Neural progenitor cell (in vitro differentiated cells): ENCODE measurements at regions not wholly inside any gene's neighbourhood (a gene's known extent, or its start where the extent isn't known, plus 50 kb on each side); places are given as distances from the start of the nearest gene placed in this dataset.
A peak's percentile ranks its signal among the peaks of the same experiment; 100 is the strongest.

Experiments
- DNase-seq: peaks from one replicate; pipeline ENCODE4 v3.0.0-alpha.2; 2016; ENCODE audit warnings: low spot score
- H2AFZ ChIP-seq: fragments of 200-600 bp; sonication (generic); replicated peaks from 2 replicates; pipeline ENCODE4 v1.6.1; 2016; ENCODE audit warnings: antibody characterized with exemption
- H3F3A ChIP-seq: fragments of 200-600 bp; sonication (generic); 2 replicates; pipeline ENCODE4 v1.6.1; 2016; ENCODE audit warnings: antibody characterized with exemption, low read depth
- H3K27ac ChIP-seq: fragments of 200-600 bp; sonication (generic); 2 replicates; pipeline ENCODE4 v1.5.1; 2016; ENCODE audit warnings: mild to moderate bottlenecking
- H3K27me3 ChIP-seq: fragments of 200-600 bp; sonication (generic); 2 replicates; pipeline ENCODE4 v1.6.1; 2016; ENCODE audit warnings: mild to moderate bottlenecking, moderate library complexity
- H3K36me3 ChIP-seq: fragments of 200-600 bp; sonication (generic); 2 replicates; pipeline ENCODE4 v1.5.1; 2016
- H3K4me1 ChIP-seq: fragments of 200-600 bp; sonication (generic); 2 replicates; pipeline ENCODE4 v1.6.1; 2016; ENCODE audit warnings: mixed run types
- H3K4me2 ChIP-seq: fragments of 200-600 bp; sonication (generic); 2 replicates; pipeline ENCODE4 v1.6.1; 2016
- H3K4me3 ChIP-seq: fragments of 200-600 bp; sonication (generic); 2 replicates; pipeline ENCODE4 v1.5.1; 2016
- H3K79me2 ChIP-seq: fragments of 200-600 bp; sonication (generic); 2 replicates; pipeline ENCODE4 v1.6.1; 2016; ENCODE audit warnings: low read depth
- H3K9ac ChIP-seq: fragments of 200-600 bp; sonication (generic); 2 replicates; pipeline ENCODE4 v1.6.1; 2016
- H3K9me3 ChIP-seq: fragments of 200-600 bp; sonication (generic); 2 replicates; pipeline ENCODE4 v1.5.1; 2016; ENCODE audit warnings: low read depth
- H4K20me1 ChIP-seq: fragments of 200-600 bp; sonication (generic); 2 replicates; pipeline ENCODE4 v1.6.1; 2016; ENCODE audit warnings: low read depth
- H3K27ac Mint-ChIP-seq: 3 replicates; pipeline ENCODE4 v1.8.0; 2021; ENCODE audit warnings: mixed read lengths
- H3K27me3 Mint-ChIP-seq: 2 replicates; pipeline ENCODE4 v1.8.0; 2022; ENCODE audit warnings: low read depth, mild to moderate bottlenecking, inconsistent platforms, moderate library complexity, mixed read lengths; ENCODE audit not compliant: insufficient read depth
- H3K36me3 Mint-ChIP-seq: 3 replicates; pipeline ENCODE4 v1.8.0; 2021; ENCODE audit warnings: mixed read lengths
- H3K4me1 Mint-ChIP-seq: 3 replicates; pipeline ENCODE4 v1.8.0; 2021; ENCODE audit warnings: mixed read lengths
- H3K4me3 Mint-ChIP-seq: 3 replicates; pipeline ENCODE4 v1.8.0; 2021; ENCODE audit warnings: mild to moderate bottlenecking, moderate library complexity, mixed read lengths
- H3K9me3 Mint-ChIP-seq: 3 replicates; pipeline ENCODE4 v1.8.0; 2020; ENCODE audit warnings: mixed read lengths
- CTCF ChIP-seq: fragments of 200-600 bp; sonication (generic); IDR thresholded peaks from 2 replicates; pipeline ENCODE4 v1.5.1; 2017; ENCODE audit warnings: antibody characterized with exemption, mild to moderate bottlenecking
- EZH2 ChIP-seq: fragments of 200-600 bp; sonication (generic); IDR thresholded peaks from 2 replicates; pipeline ENCODE4 v1.6.1; 2017; ENCODE audit warnings: antibody characterized with exemption, mild to moderate bottlenecking, moderate library complexity
- EZH2phosphoT487 ChIP-seq: fragments of 200-600 bp; sonication (generic); IDR thresholded peaks from 2 replicates; pipeline ENCODE4 v1.6.1; 2017; ENCODE audit warnings: antibody characterized with exemption

DNA sequence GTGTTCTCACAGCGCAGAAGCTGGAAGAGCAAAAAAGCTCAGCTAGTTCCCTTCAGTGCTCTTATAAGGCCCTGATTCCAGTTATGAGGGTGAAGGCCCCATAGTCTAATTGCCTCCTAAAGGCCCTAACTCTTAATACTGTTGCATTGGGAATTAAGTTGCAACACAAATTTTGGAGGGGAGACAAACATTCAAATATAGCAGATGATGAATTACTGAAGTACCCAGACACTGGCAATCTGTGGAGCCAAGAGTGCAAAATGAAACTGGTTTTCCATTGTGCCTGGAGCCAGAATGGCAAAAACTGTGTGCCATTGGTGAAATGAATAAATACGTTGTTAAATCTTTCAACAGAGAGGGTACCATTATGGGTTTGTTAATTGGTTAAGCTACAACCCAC is 356.0 kb downstream of the PPARGC1A start:
- Histone ChIP-seq H3K4me1 (peaks cover 12% of the 10 kb centered on the region), H3K27ac (no peak overlapping the region), H2AFZ (no peak overlapping the region), H3K4me3 (no peak overlapping the region), H3K4me2 (no peak overlapping the region), H3F3A (peaks cover 7% of the 10 kb centered on the region), H4K20me1 (no peaks in the 10 kb centered on the region), H3K9me3 (no peaks in the 10 kb centered on the region), H3K9ac (no peak overlapping the region), H3K79me2 (no peaks in the 10 kb centered on the region), H3K36me3 (no peaks in the 10 kb centered on the region), H3K27me3 (no peaks in the 10 kb centered on the region)
- Mint-ChIP-seq H3K27ac (no peak overlapping the region), H3K27me3 (no peaks in the 10 kb centered on the region), H3K4me3 (no peak overlapping the region), H3K9me3 (peaks cover 11% of the 10 kb centered on the region), H3K36me3 (no peaks in the 10 kb centered on the region), H3K4me1 (peaks cover 4% of the 10 kb centered on the region)
- no peak for DNase-seq
- TF ChIP-seq EZH2 (no peak), EZH2phosphoT487 (no peak)

DNA sequence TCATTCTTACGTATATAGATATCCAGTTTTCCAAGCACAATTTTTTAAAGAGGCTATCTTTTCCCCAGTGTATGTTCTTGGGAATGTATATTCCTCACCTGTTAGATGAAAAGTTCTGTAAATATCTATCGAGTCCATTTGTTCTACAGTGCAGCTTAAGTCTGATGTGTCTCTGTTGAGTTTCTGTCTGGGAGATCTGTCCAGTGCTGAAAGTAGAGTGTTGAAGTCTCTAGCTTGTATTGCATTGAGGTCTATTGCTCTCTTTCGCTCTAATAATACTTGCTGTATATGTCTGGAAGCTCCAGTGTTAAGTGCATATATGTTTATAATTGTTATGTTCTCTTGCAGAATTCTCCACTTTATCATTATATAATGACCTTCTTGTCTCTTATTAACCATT is 373.1 kb downstream of the PPARGC1A start:
- Mint-ChIP-seq H3K27ac (no peak overlapping the region), H3K4me3 (no peak overlapping the region), H3K36me3 (no peaks in the 10 kb centered on the region), H3K9me3 (no peaks in the 10 kb centered on the region), H3K27me3 (peaks cover 3% of the 10 kb centered on the region), H3K4me1 (no peaks in the 10 kb centered on the region)
- Histone ChIP-seq H3K9ac (no peak overlapping the region), H3K79me2 (no peaks in the 10 kb centered on the region), H3K27me3 (no peaks in the 10 kb centered on the region), H4K20me1 (no peaks in the 10 kb centered on the region), H3K4me3 (no peak overlapping the region), H3F3A (no peaks in the 10 kb centered on the region), H3K4me2 (no peak overlapping the region), H3K27ac (no peak overlapping the region), H3K9me3 (no peaks in the 10 kb centered on the region), H2AFZ (no peak overlapping the region), H3K4me1 (no peaks in the 10 kb centered on the region), H3K36me3 (no peaks in the 10 kb centered on the region)
- DNase-seq = no peak
- TF ChIP-seq EZH2 (no peak), CTCF (no peak), EZH2phosphoT487 (no peak)

- Histone ChIP-seq H2AFZ (no peak overlapping the region), H3F3A (no peaks in the 10 kb centered on the region), H3K27me3 (no peaks in the 10 kb centered on the region), H3K36me3 (no peaks in the 10 kb centered on the region), H3K9ac (no peak overlapping the region), H3K4me3 (no peak overlapping the region), H3K4me1 (peaks cover 7% of the 10 kb centered on the region), H3K27ac (no peak overlapping the region), H3K9me3 (no peaks in the 10 kb centered on the region), H4K20me1 (no peaks in the 10 kb centered on the region), H3K79me2 (no peaks in the 10 kb centered on the region), H3K4me2 (peak overlapping the region; percentile 15)
- Mint-ChIP-seq H3K36me3 (no peaks in the 10 kb centered on the region), H3K9me3 (peaks cover 3% of the 10 kb centered on the region), H3K27me3 (no peaks in the 10 kb centered on the region), H3K27ac (no peak overlapping the region), H3K4me3 (no peak overlapping the region), H3K4me1 (peaks cover 8% of the 10 kb centered on the region)
- DNase-seq = peak; percentile 18
- TF ChIP-seq EZH2 = no peak
- TF ChIP-seq CTCF = no peak
- TF ChIP-seq EZH2phosphoT487 = no peak
Measured at GRCh38 chr4:23504083-23504482, 385.8 kb downstream of the PPARGC1A start.

- H3K9me3 Mint-ChIP-seq = peaks cover 11% of the 10 kb centered on the region
- TF ChIP-seq CTCF = no peak
- TF ChIP-seq EZH2 = no peak
- TF ChIP-seq EZH2phosphoT487 = no peak
- Histone ChIP-seq H3F3A (no peaks in the 10 kb centered on the region), H3K27ac (no peak overlapping the region), H3K4me2 (no peak overlapping the region), H3K9me3 (no peaks in the 10 kb centered on the region), H4K20me1 (no peaks in the 10 kb centered on the region), H3K4me3 (no peak overlapping the region), H2AFZ (no peak overlapping the region), H3K36me3 (no peaks in the 10 kb centered on the region), H3K9ac (no peak overlapping the region), H3K79me2 (no peaks in the 10 kb centered on the region), H3K4me1 (peaks cover 7% of the 10 kb centered on the region), H3K27me3 (no peaks in the 10 kb centered on the region)
- H3K4me3 Mint-ChIP-seq = no peak overlapping the region
- H3K4me1 Mint-ChIP-seq = peaks cover 8% of the 10 kb centered on the region
- no peak for DNase-seq
- H3K36me3 Mint-ChIP-seq = no peaks in the 10 kb centered on the region
- H3K27ac Mint-ChIP-seq = no peak overlapping the region
- no peaks in the 10 kb centered on the region for H3K27me3 Mint-ChIP-seq
Measured at GRCh38 chr4:23500894-23501449, 388.9 kb downstream of the PPARGC1A start.
